OCI-M2 (cell line): ENCODE measurements at regions not wholly inside any gene's neighbourhood (a gene's known extent, or its start where the extent isn't known, plus 50 kb on each side); places are given as distances from the start of the nearest gene placed in this dataset.

Experiments
- DNase-seq: peaks from one replicate; lab custom pipeline; 2025; ENCODE audit not compliant: unreplicated experiment; lab: John Stamatoyannopoulos, UW

DNA sequence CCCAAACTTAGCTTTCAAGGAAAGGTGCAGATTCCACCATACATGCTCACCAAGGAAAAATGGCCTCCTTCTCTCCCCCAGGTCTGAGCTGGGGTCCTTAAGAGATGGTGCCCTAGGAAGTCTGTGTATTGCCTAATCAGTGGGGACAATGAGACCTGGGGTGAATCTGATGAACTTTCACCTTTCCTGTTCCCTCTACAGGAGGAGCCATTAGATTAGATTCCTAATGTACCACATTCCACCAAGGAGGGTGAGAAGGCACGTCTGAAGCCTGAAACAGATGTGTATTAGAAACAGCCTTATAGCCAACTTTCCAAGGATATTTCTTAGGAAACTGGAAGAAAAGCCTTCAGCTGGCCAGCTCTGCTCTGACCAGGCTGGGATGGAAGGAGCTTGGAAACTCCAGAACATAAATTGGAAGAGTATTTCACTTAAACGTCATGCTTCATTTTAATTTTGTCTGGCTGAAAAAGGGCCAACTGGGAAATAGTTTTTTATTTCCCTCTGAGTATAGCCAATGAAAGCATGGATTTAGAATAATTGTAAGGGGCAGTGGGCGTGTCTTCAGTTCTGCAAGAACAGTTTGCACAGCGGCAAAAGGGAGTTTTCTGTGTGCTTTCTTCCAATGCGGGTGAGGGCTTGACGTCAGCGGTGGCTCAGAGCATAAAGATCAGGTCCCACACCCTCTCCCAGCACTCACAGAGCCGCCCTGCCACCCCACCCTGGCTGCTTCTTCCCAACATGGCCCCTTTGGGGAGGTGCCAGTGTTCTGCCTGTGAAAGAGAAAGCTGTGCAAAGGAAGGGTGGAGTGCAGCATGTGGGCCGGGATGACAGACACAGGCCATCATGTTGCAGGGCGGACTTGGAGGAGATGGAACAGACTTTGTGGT, 210.9 kb downstream of the ESM1 start:
- no peak for DNase-seq

DNA sequence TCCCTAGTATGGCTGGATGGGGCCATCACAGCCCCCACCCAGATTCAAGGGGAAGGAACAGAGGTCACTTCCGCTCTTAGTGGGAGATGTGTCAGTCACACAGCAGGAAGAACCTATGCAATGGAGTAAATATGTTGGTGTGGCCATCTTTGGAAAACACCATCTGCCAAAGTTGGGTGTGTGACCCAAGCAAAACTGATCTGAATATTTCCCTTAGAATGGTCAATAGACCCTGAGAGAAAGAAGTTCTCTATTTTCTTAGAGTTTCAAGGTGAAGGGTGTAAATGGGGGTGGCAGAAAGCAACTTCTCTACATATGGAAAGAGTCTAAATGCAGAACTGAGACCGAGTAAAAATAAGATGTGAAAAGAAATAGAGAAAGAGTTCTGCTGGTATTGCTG, 212.7 kb downstream of the ESM1 start:
- no peak for DNase-seq

DNA sequence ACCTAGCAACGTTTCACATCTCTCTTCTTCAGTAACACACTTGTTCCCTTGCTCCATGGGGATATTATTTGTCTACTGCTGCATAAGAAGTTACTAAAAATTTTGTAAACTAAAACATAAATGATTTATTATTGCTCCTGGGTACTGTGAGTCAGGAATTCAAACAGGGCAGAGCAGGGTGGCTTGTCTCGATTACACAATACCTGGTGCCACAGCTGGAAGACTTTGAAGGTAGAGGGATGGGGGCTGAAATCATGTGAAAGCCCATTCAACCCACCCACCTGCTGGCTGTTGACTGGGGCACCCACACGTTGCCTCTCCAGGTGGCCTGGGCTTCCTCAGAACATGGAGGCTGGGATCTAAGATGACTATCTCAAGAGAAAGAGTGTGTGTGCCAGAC, 213.2 kb downstream of the ESM1 start:
- no peak for DNase-seq

DNA sequence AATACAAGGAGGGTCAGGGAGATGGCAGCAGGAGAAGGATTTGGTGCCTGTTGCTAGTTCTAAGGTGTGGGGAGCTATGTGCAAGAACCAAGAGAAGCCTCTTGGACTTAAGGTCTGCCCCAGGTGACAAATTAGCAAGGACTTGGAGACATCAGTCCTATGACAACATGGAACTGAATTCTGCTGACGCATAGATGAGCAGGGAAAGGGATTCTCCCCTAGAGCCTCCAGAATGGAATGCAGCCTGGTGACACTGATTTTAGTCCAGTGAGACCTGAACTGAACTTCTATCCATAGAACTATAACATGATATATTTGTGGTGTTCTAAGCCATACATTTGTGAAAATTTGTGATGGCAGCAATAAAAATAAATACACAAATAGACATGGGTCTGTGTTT, 215.6 kb downstream of the ESM1 start:
- DNase-seq: no peak

DNA sequence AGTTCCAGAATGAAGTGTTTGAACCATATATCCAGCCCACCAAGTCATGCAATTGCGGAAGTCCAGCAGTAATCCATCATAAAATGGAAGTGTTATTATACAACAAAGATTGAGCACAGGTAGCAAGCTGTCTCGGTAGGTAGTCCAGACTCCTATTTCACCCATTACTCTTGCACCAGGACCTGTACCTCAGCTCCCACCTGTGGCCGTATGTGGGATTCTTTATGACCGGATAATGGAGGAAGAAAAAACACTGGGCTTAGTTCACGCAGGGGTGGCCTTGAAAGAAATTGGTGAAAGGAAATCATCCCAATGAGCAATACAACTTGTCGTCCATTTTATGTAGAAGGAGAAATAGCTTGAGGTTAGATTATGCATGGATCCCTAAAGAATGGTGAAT, 216.3 kb downstream of the ESM1 start:
- no peak for DNase-seq

DNA sequence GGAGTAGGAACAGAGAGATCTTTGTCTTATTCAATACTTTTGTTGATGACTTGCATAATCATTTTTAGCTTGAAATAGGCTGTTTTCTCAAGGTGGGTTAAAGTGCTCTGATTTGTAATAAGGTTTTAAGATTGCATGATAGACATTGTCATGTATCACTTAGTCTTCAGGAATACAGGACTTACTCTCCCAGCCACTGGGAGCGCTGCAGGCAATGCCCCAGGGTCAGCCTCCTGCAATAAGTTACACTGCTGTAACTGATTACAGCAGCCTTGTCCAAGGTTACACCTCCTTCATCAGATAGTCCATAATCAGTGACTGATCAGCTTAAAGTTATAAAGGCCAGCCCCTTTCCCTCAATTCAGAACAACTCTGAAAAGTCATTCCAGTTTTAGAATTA, 218.6 kb downstream of the ESM1 start:
- no peak for DNase-seq

DNA sequence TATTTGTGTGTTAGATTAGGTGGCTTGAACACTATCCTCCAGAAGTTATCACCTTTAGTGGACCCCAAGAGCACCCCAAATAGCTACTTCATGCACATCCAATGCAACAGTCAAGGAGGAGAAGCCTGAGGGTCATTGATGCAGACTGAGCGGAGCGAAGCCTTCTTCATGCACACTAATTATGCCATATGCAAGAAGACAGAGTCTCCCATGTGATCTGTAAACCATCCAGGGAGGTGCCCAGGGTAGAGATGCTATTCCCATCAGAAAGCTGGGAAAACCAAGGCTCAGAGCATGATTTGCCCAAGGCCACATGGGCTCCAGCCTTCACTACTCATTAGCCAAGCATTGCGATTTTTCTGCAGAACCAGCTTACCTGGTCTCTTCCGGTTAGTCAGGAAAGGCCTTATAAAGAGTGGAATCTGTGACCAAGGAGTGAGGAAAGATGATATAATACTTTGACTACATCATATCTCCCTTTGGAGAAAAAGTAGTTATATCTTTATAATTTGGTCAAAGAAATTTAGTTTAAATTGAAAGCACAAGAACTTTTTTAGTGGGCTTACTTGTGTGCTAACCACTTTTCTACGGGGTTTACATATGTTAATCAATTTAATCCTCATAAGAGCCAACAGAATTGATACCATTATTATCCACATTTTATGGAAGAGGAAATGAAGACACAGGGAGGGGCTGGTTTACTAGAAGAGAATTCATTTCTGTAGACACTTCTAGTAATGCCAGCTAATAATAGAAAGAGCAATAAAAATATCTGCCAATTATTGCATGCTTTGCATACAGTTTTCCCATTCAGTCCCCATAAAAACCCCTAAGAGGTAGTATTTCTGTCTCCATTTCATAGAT, 220.0 kb downstream of the ESM1 start:
- no peak for DNase-seq

DNA sequence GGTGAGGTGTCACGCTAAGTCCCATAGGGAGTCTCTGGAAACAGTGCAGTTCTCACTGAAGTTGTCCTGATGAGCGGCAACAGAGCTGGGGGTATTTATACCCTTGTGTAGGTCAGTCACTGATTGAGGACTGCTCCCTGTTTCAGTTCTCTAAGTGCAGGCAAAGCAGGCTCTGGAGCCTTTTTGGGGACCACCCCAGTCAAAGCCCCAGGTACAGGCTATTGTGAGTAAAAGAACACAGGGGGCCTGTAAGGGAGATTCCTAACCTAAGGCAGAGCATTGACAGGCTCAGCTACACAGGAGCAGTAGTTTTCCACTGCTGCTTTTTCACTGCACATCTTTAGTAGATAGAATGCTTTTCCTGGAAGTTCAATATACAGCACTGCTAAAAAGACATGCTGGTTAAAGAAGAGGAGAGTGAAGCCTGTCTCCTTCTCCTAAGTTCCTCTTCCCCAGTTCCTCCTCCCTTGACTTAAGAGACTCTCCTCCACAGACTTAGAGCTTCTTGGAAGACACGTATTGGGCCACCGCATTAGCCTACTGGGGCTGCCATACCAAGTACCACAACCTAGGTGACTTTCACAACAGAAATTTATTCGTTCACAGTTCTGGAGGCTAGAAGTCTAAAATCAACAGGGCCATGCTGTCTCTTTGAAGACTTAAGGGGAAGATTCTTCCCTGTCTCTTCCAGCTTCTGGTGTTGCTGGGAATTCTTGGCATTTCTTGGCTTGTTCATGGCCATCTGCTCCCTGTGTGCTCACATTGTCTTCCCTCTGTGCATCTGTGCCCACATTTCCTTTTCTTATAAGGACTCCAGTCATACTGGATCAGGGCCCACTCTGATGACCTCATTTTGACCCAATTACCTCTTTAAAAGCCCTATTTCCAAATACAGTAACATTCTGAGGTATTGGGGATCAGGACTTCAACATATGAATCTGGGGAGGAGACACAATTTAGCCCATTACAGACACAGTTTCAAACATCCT, 221.0 kb downstream of the ESM1 start:
- DNase-seq: no peak

DNA sequence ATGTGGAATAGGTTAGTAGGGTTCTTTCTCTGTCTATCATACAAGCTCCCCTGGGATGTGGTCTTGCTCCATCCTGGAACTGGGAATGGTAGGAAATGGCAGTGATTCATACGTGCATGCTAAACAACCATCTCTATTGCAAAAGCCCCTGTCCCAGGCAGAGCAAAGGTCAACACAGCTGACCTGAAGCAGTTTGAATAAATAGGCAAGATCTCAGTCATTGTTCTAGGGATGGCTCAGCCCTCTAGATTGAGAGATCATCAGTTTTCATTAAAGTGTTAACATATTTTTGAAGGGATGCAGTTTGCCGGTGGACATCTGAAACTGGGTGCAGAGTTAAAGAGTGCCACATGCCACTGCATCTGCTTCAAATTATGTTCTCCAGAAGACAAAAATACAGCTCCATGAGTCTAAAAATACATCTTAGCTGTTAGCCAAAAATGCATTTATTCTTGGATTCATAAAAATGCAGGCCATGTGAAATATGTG, 224.1 kb downstream of the ESM1 start:
- DNase-seq: no peak

DNA sequence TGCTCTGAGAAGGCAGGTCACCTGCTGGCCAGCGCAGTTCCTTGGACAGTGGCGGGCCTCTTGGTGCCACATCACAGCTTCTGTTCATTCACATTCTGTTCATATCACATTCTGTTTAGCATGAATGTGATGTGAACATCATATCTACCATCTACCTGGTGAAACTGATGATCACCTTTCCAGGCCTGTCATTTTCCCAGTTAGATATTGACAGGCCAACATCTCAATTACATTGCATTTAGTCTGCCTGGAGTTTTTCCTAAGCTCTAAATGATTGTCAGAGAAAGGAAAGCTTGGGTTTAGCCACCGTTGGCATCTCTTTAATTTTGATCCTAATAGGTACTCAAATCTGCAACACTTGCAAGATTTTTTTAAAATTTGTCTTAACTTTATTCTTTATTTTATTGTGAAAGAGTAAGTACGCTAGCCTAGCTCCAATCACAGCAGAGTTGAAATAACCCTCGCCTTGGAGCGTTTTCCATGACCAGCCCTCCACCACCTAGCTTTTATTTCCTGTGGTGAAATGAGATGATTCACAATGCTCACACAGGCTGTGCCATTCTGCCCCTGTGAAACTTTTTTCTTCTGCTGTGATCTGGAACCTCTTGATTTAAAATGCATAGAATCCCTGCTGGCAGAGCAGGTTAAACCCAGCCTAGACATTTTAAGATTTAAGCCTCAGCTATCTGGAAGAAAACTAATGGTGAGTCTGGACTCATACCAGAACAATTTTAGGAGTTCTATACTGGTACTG, 225.0 kb downstream of the ESM1 start:
- no peak for DNase-seq

DNA sequence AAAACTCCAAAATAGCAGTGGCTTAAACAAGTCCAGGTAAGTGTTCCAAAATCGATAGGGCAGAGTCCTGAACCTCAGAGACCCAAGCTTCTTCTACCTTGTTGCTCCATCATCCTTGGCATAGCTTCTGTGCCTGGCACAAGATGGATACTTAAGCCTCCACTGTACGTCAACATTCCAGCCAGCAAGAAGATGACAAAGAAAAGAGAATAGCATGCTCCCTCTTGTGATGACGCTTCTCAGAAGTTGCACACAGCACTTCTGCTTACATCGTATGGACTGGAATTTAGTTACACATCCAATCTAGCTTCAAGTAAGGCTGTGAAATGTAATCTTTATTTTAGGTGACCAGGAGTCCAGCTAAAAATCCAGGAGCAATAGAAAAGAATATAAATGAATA, 227.4 kb downstream of the ESM1 start:
- DNase-seq: no peak

DNA sequence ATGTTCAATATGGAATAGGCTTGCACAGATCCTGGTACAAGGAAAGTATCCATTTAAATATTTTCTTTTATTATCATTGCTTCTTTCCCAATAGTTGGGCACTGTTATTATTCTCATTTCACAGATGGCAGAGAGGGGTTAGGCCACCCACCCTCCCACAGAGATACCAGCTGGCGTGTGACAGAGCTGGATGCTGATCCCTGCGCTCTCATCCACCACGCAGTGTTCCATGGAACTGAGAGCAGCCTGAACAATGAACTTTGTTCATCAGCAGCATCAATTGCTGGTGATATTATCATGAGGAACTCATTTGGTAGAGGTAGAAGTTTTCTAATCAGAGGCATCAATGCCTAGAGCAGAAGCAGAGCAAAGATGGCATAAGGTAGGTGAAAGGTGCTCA, 227.9 kb downstream of the ESM1 start:
- DNase-seq: no peak

DNA sequence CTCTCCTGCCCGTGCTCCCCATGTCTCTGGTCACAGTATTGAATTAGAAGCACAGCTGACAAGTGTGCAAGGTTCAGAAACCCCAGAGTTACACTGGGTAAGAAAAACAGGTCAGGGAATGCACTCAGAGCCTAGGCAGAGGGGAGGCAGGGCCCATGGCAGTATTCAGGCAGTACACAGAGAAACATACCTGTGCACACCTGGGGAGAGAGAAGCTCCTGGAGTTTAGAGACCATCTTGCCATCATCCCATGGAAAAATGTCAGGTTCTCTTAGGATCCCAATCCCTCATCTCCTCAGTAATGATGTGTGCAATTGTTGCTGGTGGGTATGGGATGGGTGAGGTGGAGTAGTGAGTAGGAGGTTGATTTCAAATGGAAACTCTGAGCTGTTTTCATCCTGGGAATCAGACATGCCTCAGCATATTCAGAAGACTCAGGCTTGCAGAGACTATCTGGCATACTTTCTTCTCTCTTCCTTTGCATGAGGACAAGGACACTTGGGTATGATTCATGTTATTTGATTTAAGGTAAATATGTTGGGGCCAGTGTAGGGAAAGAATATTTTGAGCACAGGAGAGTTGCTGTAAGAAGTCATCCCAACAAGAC, 228.5 kb downstream of the ESM1 start:
- no peak for DNase-seq

DNA sequence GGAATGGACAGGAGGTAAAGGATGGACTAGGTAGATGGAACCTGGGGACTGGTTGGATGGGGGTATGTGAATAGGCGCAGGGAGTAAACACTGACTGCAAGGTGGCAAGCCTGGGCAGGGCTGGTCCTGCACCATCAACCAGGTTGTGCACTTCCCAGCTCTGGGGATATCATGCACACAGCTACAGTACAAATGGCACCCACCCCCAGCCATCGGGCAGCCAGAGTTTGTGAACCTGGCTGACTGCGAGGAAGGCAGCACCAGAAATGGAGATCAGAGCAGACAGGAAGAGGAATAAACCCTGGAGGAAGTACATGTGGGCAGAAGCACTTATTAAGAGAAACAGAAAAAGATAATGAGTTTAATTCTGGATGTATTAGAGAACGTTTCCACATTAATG, 229.1 kb downstream of the ESM1 start:
- no peak for DNase-seq

DNA sequence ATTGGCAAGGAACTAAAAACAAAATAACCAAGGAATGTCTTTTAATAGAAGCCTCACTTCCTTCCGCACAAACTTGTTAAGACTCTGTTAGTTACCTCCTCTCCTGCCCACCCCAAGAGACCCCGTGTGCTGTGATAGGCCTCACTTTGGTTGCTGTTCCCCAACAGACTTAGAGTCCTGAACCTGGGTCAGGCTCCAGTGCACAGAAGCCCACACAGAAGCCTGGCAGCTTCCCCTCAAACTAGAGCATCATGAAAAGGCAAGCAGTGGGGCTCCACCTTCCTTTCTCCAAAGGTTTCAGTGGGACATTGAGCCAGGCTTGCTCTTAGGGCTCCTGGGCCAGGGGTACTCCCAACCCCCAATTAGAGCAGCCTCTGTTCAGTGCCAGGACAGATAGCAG, 230.5 kb downstream of the ESM1 start:
- DNase-seq: no peak

DNA sequence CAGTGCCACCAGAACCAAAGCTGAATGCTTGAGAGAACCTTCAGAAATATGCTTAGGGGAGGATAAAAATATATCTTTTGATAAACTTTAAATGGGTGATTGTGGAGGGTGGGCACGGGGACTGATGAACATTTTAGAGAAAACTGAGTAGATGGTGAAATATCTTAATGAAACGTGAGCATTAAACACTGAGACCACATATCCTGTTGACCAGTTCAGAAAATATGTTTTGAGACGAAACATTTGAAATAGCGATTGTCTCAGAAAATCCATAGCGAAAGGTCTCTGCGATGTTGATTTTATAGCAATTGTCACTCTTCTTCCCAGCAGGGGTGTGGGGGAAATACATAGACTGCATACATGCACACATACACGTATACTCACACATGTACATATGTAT, 231.0 kb downstream of the ESM1 start:
- no peak for DNase-seq

DNA sequence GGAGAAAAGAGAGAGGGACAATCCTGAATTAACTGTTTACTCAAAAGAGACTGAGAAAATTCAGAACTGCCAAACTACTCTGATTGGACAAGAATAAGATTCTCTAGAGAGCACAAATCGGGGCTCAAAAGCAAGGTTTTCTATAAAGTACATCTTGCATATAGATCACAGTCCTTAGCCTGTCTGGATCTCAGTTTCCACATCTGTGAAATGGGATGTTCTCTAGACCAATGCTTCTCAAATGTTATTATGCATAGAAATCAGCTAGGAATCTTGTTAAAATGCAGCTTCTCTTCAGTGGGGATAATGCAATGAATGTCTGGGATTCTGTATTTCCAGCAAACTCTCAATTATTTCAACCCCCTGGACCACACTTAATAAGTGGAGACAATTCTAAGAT, 231.6 kb downstream of the ESM1 start:
- no peak for DNase-seq

DNA sequence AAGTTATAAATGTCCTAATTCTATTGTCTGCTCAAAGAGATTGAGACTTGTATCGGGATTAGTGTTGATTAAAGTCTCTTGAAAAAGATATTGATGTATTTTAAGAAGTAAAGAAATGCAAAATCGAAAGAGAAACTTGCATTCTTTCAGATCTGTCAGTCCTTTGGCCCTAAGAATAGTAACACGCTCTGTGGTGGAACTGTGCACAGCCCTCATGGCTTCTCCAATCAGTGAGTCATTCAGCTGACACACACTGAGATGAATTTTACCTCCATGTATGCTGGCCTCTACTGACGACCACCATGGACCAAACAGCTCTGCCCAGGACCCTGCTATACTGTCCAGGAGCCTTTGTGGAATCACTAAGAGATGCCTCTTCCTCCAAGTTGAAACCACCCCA, 232.4 kb downstream of the ESM1 start:
- no peak for DNase-seq

DNA sequence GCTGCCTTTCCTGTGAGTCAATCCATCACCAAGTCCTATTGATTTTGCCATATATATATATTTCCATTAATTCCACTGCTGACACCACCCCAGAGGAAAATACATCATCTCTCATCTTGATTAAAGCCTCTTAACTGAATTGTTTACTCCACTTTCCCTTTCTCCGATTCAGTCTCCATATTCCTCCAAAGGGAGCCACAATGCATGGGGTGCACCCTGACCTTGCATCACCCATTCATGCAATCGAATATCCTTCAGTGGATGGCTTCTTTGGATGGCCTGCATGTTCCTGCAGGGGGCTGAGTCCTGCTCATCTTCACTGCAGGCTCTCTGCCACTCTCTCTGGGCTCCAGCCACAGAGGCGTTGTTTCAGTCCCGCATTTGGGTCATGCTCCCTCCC, 231.0 kb downstream of the SNX18 start:
- no peak for DNase-seq
